Kidney (tissue), 13 donors: ENCODE measurements at regions not wholly inside any gene's neighbourhood (a gene's known extent, or its start where the extent isn't known, plus 50 kb on each side); places are given as distances from the start of the nearest gene placed in this dataset.
"Not testable (repeated sequence)": the region's sequence is repeated elsewhere in the genome, so short reads cannot be mapped to it uniquely, and the experiment has no call there.

Source experiments
- DNase-seq, 5 donors: peaks; one replicate each; pipeline ENCODE4 v3.0.0-alpha.2; 2013 to 2020
- FAIRE-seq: peaks from 2 replicates; lab custom pipeline; 2012; peaks lifted over from hg19 to GRCh38; lab: Jason Lieb, UNC
- H3K27ac ChIP-seq, 2 donors: one replicate each; pipeline ENCODE4 v1.7.0; 2013; ENCODE audit warnings: low read depth in 2 of 2, low read length in 2 of 2, inconsistent platforms in 1 of 2
- H3K27me3 ChIP-seq: one replicate; pipeline ENCODE4 v1.7.1; 2013; ENCODE audit warnings: low read length, inconsistent platforms; ENCODE audit not compliant: control insufficient read depth, insufficient read depth
- H3K36me3 ChIP-seq, 3 donors: one replicate each; pipeline versions ENCODE4 v1.7.0 to v1.7.1; 2013; ENCODE audit warnings: low read length in 3 of 3, control low read depth in 1 of 3, inconsistent platforms in 1 of 3; ENCODE audit not compliant: insufficient read depth in 3 of 3, control insufficient read depth in 2 of 3
- H3K4me1 ChIP-seq, 3 donors: one replicate each; pipeline versions ENCODE4 v1.7.0 to v1.7.1; 2013; ENCODE audit warnings: low read length in 3 of 3, inconsistent platforms in 1 of 3, low read depth in 1 of 3; ENCODE audit not compliant: control insufficient read depth in 2 of 3, insufficient read depth in 2 of 3
- H3K4me3 ChIP-seq, 3 donors: one replicate each; pipeline versions ENCODE4 v1.7.0 to v1.8.1; 2013; ENCODE audit warnings: low read length in 3 of 3, control low read depth in 1 of 3, inconsistent platforms in 1 of 3
- H3K9ac ChIP-seq, 3 donors: one replicate each; pipeline versions ENCODE4 v1.7.0 to v1.7.1; 2013; ENCODE audit warnings: low read length in 3 of 3, control low read depth in 1 of 3, inconsistent platforms in 1 of 3
- H3K9me3 ChIP-seq, 3 donors: one replicate each; pipeline versions ENCODE4 v1.7.0 to v1.7.1; 2013; ENCODE audit warnings: low read length in 3 of 3, control low read depth in 1 of 3, inconsistent platforms in 1 of 3; ENCODE audit not compliant: control insufficient read depth in 2 of 3, insufficient read depth in 1 of 3
- CTCF ChIP-seq: IDR thresholded peaks from 3 replicates; pipeline ENCODE4 v1.5.1; 2012; ENCODE audit warnings: mild to moderate bottlenecking, moderate library complexity, borderline replicate concordance; ENCODE audit not compliant: insufficient read depth; ENCODE audit errors: extremely low read depth
- intact Hi-C: fragments of 100-400 bp; cut with DNase I; formaldehyde crosslinking; loops from one replicate; pipeline ENCODE4 v1.11.1; 2022
- donor health status: control.
- donor health status: control.
- donor health status: control.
- donor health status: control.
- donor health status: control.
- donor health status: DM: yes; HTN: yes; CAD: no.
- donor health status: Normal renal cell carcinoma (clear cell type).

GRCh38 chr7:23938215-23938614 lies 228.2 kb downstream of the STK31 start:
- FAIRE-seq (no peak), DNase-seq (no peak)
- H3K4me3 ChIP-seq = no peak overlapping the region
- H3K27me3 ChIP-seq = no peaks in the 10 kb centered on the region
- intact Hi-C loops = no loop called here
- no peaks in the 10 kb centered on the region for H3K9me3 ChIP-seq
- no peak overlapping the region for H3K27ac ChIP-seq
- H3K9ac ChIP-seq = no peak overlapping the region
- no peaks in the 10 kb centered on the region for H3K4me1 ChIP-seq
- no peak for TF ChIP-seq CTCF
- no peaks in the 10 kb centered on the region for H3K36me3 ChIP-seq

GRCh38 chr7:23938937-23939552 lies 229.0 kb downstream of the STK31 start:
- peak; percentile 45 for TF ChIP-seq CTCF
- no peak for FAIRE-seq
- DNase-seq = peak in 3 of 5 donors; percentile 46 to 65 (median 58)

GRCh38 chr7:23939747-23940146 lies 229.7 kb downstream of the STK31 start:
- H3K27me3 ChIP-seq, H3K36me3 ChIP-seq, H3K4me3 ChIP-seq, intact Hi-C loops, DNase-seq, H3K9ac ChIP-seq, H3K9me3 ChIP-seq, H3K4me1 ChIP-seq, H3K27ac ChIP-seq, FAIRE-seq: not testable (repeated sequence)

More at GRCh38 chr7:23938937-23939552, 229.0 kb downstream of the STK31 start:
- intact Hi-C loops = no loop called here
- H3K36me3 ChIP-seq = no peaks in the 10 kb centered on the region
- no peaks in the 10 kb centered on the region for H3K27me3 ChIP-seq
- H3K27ac ChIP-seq = no peak overlapping the region
- H3K9me3 ChIP-seq = no peaks in the 10 kb centered on the region
- no peak overlapping the region for H3K9ac ChIP-seq
- H3K4me3 ChIP-seq = no peak overlapping the region
- H3K4me1 ChIP-seq = no peaks in the 10 kb centered on the region

DNA sequence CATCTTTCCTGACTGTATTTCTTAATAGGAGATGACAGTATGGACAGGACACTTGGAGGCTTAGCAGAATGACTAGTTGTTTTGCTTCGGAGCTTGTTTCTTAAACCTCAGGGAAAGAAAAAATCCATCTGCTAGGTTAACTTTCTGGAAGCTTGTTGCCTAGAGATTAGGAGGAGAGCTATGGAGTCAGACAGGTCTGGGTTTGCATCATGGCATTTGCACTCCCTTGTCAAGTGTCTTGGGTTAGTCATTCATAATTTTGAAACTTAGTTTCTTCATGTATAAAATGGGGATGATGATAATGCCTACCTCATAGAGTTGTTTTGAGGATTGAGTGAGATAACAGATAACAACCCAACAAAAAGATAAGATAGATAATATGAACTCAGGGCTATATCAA lies 231.5 kb downstream of the STK31 start:
- no peak for TF ChIP-seq CTCF
- intact Hi-C loops = no loop called here
- no peaks in the 10 kb centered on the region for H3K4me1 ChIP-seq
- no peaks in the 10 kb centered on the region for H3K9me3 ChIP-seq
- H3K36me3 ChIP-seq = no peaks in the 10 kb centered on the region
- H3K9ac ChIP-seq = no peak overlapping the region
- no peak overlapping the region for H3K4me3 ChIP-seq
- no peaks in the 10 kb centered on the region for H3K27me3 ChIP-seq
- DNase-seq (no peak), FAIRE-seq (no peak)
- no peak overlapping the region for H3K27ac ChIP-seq
